ENCODE measurements at regions not wholly inside any gene's neighbourhood (a gene's known extent, or its start where the extent isn't known, plus 50 kb on each side); places are given as distances from the start of the nearest gene placed in this dataset.

GRCh38 chr20:50344232-50345071 is 153.8 kb downstream of the CEBPB start:
- no peak for DNase-seq
- intact Hi-C loops (cut with DNase I): no loop called here
- Histone ChIP-seq H3K36me3 (no peaks in the 10 kb centered on the region), H3K27me3 (no peaks in the 10 kb centered on the region), H3K9me3 (no peaks in the 10 kb centered on the region), H3K4me3 (no peak overlapping the region), H3K27ac (no peak overlapping the region), H3K4me1 (peaks cover 9 to 50% (median 18%) of the 10 kb centered on the region in 3 donors)
- TF ChIP-seq CTCF (IDR thresholded peaks at IDR 0.05): peak in 4 of 6 experiments; percentile 10 to 53 (median 34)
- no peak for TF ChIP-seq POLR2A (IDR thresholded peaks at IDR 0.05)
- 80 to 87% methylated on average over 3 to 8 of the region's 11 CpGs for WGBS, 2 donors

GRCh38 chr20:50345712-50346373 is 155.2 kb downstream of the CEBPB start:
- Histone ChIP-seq H3K9me3 (no peaks in the 10 kb centered on the region), H3K36me3 (no peaks in the 10 kb centered on the region), H3K27ac (peak overlapping the region; percentile 22 to 78 (median 77)), H3K27me3 (no peaks in the 10 kb centered on the region), H3K4me1 (peaks cover 9 to 45% (median 15%) of the 10 kb centered on the region in 3 donors), H3K4me3 (peak overlapping the region in 2 of 4 donors; percentile 2 to 9)
- intact Hi-C loops (cut with DNase I): no loop called here
- no peak for TF ChIP-seq CTCF (IDR thresholded peaks at IDR 0.05)
- no peak for TF ChIP-seq POLR2A (IDR thresholded peaks at IDR 0.05)
- no peak for DNase-seq
- 58 to 69% methylated on average over 3 of the region's 6 CpGs for WGBS, 2 donors

- no peak for TF ChIP-seq POLR2A (IDR thresholded peaks at IDR 0.05)
- no peak for TF ChIP-seq CTCF (IDR thresholded peaks at IDR 0.05)
- DNase-seq: no peak
- intact Hi-C loops (cut with DNase I): no loop called here
- Histone ChIP-seq H3K4me1 (peaks cover 9 to 45% (median 15%) of the 10 kb centered on the region in 3 donors), H3K27ac (peak overlapping the region; percentile 22 to 78 (median 77)), H3K9me3 (no peaks in the 10 kb centered on the region), H3K36me3 (no peaks in the 10 kb centered on the region), H3K4me3 (peak overlapping the region in 2 of 4 donors; percentile 2 to 9), H3K27me3 (no peaks in the 10 kb centered on the region)
- 29 to 43% methylated on average over 17 to 19 of the region's 26 CpGs for WGBS, 2 donors
Measured at GRCh38 chr20:50346374-50347283, 156.0 kb downstream of the CEBPB start.

- 60 to 66% methylated on average over 10 to 12 of the region's 13 CpGs for WGBS, 2 donors
- Histone ChIP-seq H3K36me3 (no peaks in the 10 kb centered on the region), H3K27ac (peak overlapping the region in 3 of 4 donors; percentile 76 to 78 (median 78)), H3K27me3 (no peaks in the 10 kb centered on the region), H3K4me1 (peaks cover 9 to 45% (median 15%) of the 10 kb centered on the region in 3 donors), H3K9me3 (no peaks in the 10 kb centered on the region), H3K4me3 (no peak overlapping the region)
- TF ChIP-seq POLR2A (IDR thresholded peaks at IDR 0.05) (no peak), CTCF (IDR thresholded peaks at IDR 0.05) (no peak)
- no peak for DNase-seq
- intact Hi-C loops (cut with DNase I): no loop called here
Measured at GRCh38 chr20:50347284-50348063, 156.8 kb downstream of the CEBPB start.
